Sigmoid colon (tissue), 6 donors: ENCODE measurements at regions not wholly inside any gene's neighbourhood (a gene's known extent, or its start where the extent isn't known, plus 50 kb on each side); places are given as distances from the start of the nearest gene placed in this dataset.

Experiments
- DNase-seq: peaks from one replicate; pipeline ENCODE4 v3.0.0-alpha.2; 2019
- H3K27ac ChIP-seq, 4 donors: fragments of 200-600 bp; sonication (generic); one replicate each; pipeline ENCODE4 v1.5.1; 2016 to 2019; ENCODE audit warnings: mild to moderate bottlenecking in 1 of 4
- H3K27me3 ChIP-seq, 3 donors: fragments of 200-600 bp; sonication (generic); one replicate each; pipeline ENCODE4 v1.5.1; 2019; ENCODE audit warnings: mild to moderate bottlenecking in 1 of 3
- H3K36me3 ChIP-seq, 4 donors: fragments of 200-600 bp; sonication (generic); one replicate each; pipeline ENCODE4 v1.5.1; 2016 to 2019
- H3K4me1 ChIP-seq, 4 donors: fragments of 200-600 bp; sonication (generic); one replicate each; pipeline ENCODE4 v1.5.1; 2017 to 2019
- H3K4me3 ChIP-seq, 4 donors: fragments of 200-600 bp; sonication (generic); one replicate each; pipeline ENCODE4 v1.5.1; 2017 to 2019; ENCODE audit warnings: mild to moderate bottlenecking in 2 of 4, moderate library complexity in 1 of 4
- H3K9me3 ChIP-seq, 4 donors: fragments of 200-600 bp in 3 of 4; sonication (generic) in 3 of 4; one replicate each; pipeline versions ENCODE4 v1.5.1 to v1.6.1; 2013 to 2019
- EP300 ChIP-seq, 4 donors: sonication (generic); formaldehyde crosslinking; IDR thresholded peaks; one replicate each; pipeline ENCODE4 v1.6.1; 2017; ENCODE audit warnings: antibody characterized with exemption in 4 of 4
- POLR2A ChIP-seq, 2 donors: fragments of 450-650 bp; IDR thresholded peaks; one replicate each; pipeline ENCODE4 v1.6.1; 2016; ENCODE audit warnings: antibody characterized with exemption in 2 of 2, mild to moderate bottlenecking in 2 of 2, moderate library complexity in 2 of 2
- POLR2AphosphoS5 ChIP-seq, 4 donors: sonication (generic); formaldehyde crosslinking; IDR thresholded peaks; one replicate each; pipeline ENCODE4 v1.6.1; 2017; ENCODE audit warnings: antibody characterized with exemption in 4 of 4
- WGBS, 2 donors: extraction: QIAGEN DNeasy Blood & Tissue Kit; methylation state at CpG; one replicate each; pipeline ENCODE4 v1.1.7; 2013; 5-methylcytosine and 5-hydroxymethylcytosine counted together
- intact Hi-C: fragments of 100-400 bp; cut with DNase I; formaldehyde crosslinking; loops from one replicate; pipeline ENCODE4 v1.15.1; 2023
- TF ChIP-seq, protein P1 (sequence below), 4 experiments: fragments of 450-650 bp in 3 of 4; fragments of 200-600 bp in 1 of 4; IDR thresholded peaks; one replicate each; pipeline ENCODE4 v1.5.1; 2016 to 2019; ENCODE audit warnings: antibody characterized with exemption in 4 of 4, mild to moderate bottlenecking in 3 of 4, moderate library complexity in 2 of 4
- donor health status: healthy with polysubstance abuse.
- donor health status: healthy.

DNA sequence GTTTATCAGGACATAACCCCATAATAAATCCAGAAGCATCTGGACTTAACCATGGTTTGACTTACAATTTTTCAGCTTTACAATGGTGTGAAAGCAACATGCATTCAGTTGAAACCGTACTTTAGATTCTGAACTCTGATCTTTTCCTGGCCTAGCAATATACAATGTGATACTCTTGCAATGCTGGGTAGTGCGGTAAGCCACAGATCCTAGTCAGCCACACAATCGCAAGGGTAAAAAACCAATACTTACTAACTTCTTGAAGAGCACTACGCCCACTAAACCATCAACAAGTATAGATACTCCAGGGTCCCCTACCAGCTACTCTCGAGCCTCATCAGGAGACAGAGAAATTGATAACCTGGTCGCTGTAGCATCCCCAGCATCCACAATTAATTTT lies 71.0 kb upstream of the CCDC150 start:
- H3K4me3 ChIP-seq: no peak overlapping the region
- H3K9me3 ChIP-seq: peaks cover 0 to 4% (median 0%) of the 10 kb centered on the region in 4 donors
- DNase-seq: no peak
- WGBS, 2 donors: 86 to 92% methylated on average over 6 of the region's 6 CpGs
- peaks cover 0 to 8% (median 0%) of the 10 kb centered on the region in 4 donors for H3K4me1 ChIP-seq
- intact Hi-C loops: no loop called here
- H3K27ac ChIP-seq: no peak overlapping the region
- H3K36me3 ChIP-seq: no peaks in the 10 kb centered on the region
- TF ChIP-seq EP300 (IDR thresholded peaks at IDR 0.05) (no peak), POLR2A (IDR thresholded peaks at IDR 0.05) (no peak), POLR2AphosphoS5 (IDR thresholded peaks at IDR 0.05) (no peak)
- TF ChIP-seq, protein P1, sequence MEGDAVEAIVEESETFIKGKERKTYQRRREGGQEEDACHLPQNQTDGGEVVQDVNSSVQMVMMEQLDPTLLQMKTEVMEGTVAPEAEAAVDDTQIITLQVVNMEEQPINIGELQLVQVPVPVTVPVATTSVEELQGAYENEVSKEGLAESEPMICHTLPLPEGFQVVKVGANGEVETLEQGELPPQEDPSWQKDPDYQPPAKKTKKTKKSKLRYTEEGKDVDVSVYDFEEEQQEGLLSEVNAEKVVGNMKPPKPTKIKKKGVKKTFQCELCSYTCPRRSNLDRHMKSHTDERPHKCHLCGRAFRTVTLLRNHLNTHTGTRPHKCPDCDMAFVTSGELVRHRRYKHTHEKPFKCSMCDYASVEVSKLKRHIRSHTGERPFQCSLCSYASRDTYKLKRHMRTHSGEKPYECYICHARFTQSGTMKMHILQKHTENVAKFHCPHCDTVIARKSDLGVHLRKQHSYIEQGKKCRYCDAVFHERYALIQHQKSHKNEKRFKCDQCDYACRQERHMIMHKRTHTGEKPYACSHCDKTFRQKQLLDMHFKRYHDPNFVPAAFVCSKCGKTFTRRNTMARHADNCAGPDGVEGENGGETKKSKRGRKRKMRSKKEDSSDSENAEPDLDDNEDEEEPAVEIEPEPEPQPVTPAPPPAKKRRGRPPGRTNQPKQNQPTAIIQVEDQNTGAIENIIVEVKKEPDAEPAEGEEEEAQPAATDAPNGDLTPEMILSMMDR (IDR thresholded peaks at IDR 0.05): no peak
- H3K27me3 ChIP-seq: peaks cover 0 to 3% (median 0%) of the 10 kb centered on the region in 3 donors

DNA sequence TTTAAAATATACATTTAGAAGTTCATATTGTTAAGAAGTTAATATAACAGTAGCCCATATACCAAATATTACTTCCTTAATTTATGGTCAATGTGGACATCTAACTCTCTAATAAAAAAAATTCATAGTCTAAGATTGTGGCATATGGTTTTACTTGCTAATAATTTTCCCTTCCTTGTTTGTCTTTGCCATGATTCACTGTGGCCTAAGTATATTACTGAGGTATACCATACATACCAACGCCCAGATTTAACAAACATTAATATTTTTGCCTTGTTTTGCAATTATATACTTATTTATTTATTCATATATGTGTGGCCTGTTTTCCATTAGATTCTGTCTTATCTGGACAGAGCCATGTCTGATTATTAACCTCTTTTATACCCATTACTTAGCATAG lies 54.6 kb upstream of the CCDC150 start:
- TF ChIP-seq, protein P1 (IDR thresholded peaks at IDR 0.05): no peak
- TF ChIP-seq EP300 (IDR thresholded peaks at IDR 0.05) (no peak), POLR2A (IDR thresholded peaks at IDR 0.05) (no peak), POLR2AphosphoS5 (IDR thresholded peaks at IDR 0.05) (no peak)
- H3K9me3 ChIP-seq: no peaks in the 10 kb centered on the region

DNA sequence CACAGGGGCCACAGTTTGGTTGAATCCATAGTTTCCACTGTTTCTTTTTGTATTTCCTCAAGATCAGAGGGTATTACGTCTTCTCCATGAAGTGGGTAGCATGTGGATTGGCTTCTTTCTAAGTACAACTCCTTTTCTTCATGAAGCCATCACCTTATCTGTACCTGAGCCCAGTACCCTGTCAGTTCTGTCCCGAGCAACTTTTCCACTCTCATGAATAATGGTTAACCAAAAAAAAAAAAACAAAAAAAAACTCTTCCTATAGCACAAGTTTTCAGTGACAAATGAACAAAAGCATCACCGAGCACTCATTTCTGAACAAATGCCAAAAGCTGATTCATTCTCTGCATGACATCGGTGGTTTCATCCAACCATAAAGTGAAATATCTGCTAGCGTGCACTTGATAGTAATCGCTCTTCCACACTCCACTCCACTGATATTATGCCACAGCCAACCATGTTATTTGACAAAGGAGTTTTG lies 53.0 kb upstream of the CCDC150 start:
- H3K4me3 ChIP-seq: no peak overlapping the region
- no peak for DNase-seq
- peaks cover 0 to 20% (median 15%) of the 10 kb centered on the region in 3 donors for H3K27me3 ChIP-seq
- intact Hi-C loops: no loop called here
- WGBS, 2 donors: 50 to 57% methylated on average over 6 of the region's 6 CpGs
- TF ChIP-seq POLR2AphosphoS5 (IDR thresholded peaks at IDR 0.05): no peak
- TF ChIP-seq, protein P1 (IDR thresholded peaks at IDR 0.05): no peak
- TF ChIP-seq POLR2A (IDR thresholded peaks at IDR 0.05): no peak
- TF ChIP-seq EP300 (IDR thresholded peaks at IDR 0.05): no peak
- no peak overlapping the region for H3K27ac ChIP-seq
- no peaks in the 10 kb centered on the region for H3K4me1 ChIP-seq
- H3K36me3 ChIP-seq: no peaks in the 10 kb centered on the region
- H3K9me3 ChIP-seq: no peaks in the 10 kb centered on the region

More for the DNA sequence above, 54.6 kb upstream of the CCDC150 start:
- intact Hi-C loops: no loop called here
- Histone ChIP-seq H3K36me3 (no peaks in the 10 kb centered on the region), H3K27me3 (peaks cover 0 to 4% (median 0%) of the 10 kb centered on the region in 3 donors), H3K4me1 (no peaks in the 10 kb centered on the region), H3K27ac (no peak overlapping the region), H3K4me3 (no peak overlapping the region)
- 48 to 66% methylated on average over 1 of the region's 1 CpG for WGBS, 2 donors
- no peak for DNase-seq

DNA sequence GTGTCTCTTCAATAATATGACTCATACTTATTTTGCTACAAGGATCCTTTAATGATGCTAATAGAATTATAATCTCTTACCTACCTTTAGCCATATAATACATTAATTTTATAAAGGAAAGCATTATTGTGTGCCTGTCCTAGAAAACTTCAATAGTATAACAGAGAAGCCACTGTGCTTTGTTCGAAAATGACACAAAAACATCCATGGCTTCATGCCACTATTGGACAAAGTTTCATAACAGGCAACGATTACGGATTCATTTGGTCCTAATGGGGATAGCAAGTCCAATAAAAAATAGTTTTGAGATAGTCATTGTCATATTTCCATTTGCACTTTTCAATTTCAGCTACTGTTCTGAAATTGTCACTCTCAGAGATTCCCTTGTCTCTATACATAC lies 52.5 kb upstream of the CCDC150 start:
- 84 to 86% methylated on average over 3 of the region's 3 CpGs for WGBS, 2 donors
- TF ChIP-seq POLR2AphosphoS5 (IDR thresholded peaks at IDR 0.05): no peak
- no peak for TF ChIP-seq EP300 (IDR thresholded peaks at IDR 0.05)
- TF ChIP-seq, protein P1 (IDR thresholded peaks at IDR 0.05): no peak
- no peak for TF ChIP-seq POLR2A (IDR thresholded peaks at IDR 0.05)
- Histone ChIP-seq H3K9me3 (no peaks in the 10 kb centered on the region), H3K27me3 (peaks cover 0 to 25% (median 16%) of the 10 kb centered on the region in 3 donors), H3K4me1 (no peaks in the 10 kb centered on the region), H3K27ac (no peak overlapping the region), H3K4me3 (no peak overlapping the region), H3K36me3 (no peaks in the 10 kb centered on the region)
- intact Hi-C loops: no loop called here
- DNase-seq: no peak

DNA sequence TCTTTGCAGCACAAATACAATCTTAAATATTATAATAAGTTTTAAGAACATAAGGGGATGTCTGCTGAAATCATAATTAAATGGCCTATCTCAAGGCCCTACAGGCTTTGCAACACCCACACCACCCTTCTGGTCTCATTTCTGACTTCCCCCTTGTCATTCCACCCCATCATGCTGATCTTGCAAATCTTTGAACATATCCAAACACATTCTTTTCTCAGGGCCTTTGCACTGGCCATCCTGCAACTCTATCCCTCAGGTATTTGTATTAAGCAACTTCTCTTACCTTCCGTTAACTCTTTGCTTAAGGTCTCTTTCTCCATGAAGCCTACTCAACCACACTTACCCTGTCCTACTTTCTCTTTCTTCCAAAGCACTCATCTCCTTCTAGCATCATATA lies 51.8 kb upstream of the CCDC150 start:
- Histone ChIP-seq H3K27ac (no peak overlapping the region), H3K4me1 (peaks cover 0 to 5% (median 4%) of the 10 kb centered on the region in 4 donors), H3K4me3 (no peak overlapping the region), H3K27me3 (peaks cover 3 to 32% (median 17%) of the 10 kb centered on the region in 3 donors), H3K9me3 (no peaks in the 10 kb centered on the region), H3K36me3 (no peaks in the 10 kb centered on the region)
- TF ChIP-seq POLR2A (IDR thresholded peaks at IDR 0.05): no peak
- TF ChIP-seq, protein P1 (IDR thresholded peaks at IDR 0.05): no peak
- TF ChIP-seq EP300 (IDR thresholded peaks at IDR 0.05): no peak
- TF ChIP-seq POLR2AphosphoS5 (IDR thresholded peaks at IDR 0.05): no peak
- no peak for DNase-seq
- intact Hi-C loops: no loop called here
- 0 to 1% methylated on average over 1 of the region's 1 CpG for WGBS, 2 donors
